AG08395 (cell line): ENCODE measurements at regions not wholly inside any gene's neighbourhood (a gene's known extent, or its start where the extent isn't known, plus 50 kb on each side); places are given as distances from the start of the nearest gene placed in this dataset.

ENCODE experiments used
- DNase-seq: peaks from one replicate; pipeline ENCODE4 v3.0.0; 2012; ENCODE audit warnings: mixed read lengths, low spot score

DNA sequence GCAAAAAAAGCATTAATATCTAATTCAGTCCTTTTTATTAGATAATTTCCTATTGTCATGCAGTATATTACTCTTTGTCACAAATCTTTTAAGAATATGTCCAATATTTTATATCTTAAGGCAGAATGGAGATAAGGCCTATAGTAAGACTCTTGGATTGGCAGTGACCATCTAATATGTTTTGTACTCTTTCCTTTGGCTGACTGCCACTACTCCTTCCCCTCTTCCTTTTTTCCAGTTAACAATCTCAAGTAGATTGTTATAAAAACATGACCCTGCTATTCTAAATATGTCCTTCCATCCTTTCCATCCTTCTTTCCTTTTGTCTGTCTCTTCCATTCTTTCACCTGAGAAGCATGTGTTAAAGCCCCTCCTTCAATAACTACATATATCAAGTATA lies 92.8 kb upstream of the TMEM168 start:
- no peak for DNase-seq

GRCh38 chr7:112882511-112882910 lies 92.3 kb upstream of the TMEM168 start:
- no peak for DNase-seq

DNA sequence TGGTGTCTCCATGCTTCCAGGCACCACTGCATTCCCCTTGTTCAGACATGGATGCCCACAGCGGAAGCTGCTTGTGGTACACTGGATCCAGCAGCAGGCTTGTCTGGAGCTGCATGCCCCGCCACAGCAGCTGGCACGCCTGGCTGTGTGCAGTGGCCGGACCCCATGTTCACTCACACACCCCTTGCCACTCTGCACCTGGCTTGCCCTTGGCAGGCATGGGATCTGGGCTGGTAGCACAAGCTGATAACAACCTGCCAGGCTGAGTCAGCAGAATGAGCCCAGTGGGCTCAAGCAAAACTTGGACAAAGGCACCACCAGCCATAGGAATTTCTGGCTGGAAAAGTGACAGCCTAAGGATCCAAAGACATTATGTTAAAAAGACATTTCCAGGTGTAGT lies 91.8 kb upstream of the TMEM168 start:
- DNase-seq: no peak

- no peak for DNase-seq
Observed at GRCh38 chr7:112880818-112881418, 90.7 kb upstream of the TMEM168 start.

DNA sequence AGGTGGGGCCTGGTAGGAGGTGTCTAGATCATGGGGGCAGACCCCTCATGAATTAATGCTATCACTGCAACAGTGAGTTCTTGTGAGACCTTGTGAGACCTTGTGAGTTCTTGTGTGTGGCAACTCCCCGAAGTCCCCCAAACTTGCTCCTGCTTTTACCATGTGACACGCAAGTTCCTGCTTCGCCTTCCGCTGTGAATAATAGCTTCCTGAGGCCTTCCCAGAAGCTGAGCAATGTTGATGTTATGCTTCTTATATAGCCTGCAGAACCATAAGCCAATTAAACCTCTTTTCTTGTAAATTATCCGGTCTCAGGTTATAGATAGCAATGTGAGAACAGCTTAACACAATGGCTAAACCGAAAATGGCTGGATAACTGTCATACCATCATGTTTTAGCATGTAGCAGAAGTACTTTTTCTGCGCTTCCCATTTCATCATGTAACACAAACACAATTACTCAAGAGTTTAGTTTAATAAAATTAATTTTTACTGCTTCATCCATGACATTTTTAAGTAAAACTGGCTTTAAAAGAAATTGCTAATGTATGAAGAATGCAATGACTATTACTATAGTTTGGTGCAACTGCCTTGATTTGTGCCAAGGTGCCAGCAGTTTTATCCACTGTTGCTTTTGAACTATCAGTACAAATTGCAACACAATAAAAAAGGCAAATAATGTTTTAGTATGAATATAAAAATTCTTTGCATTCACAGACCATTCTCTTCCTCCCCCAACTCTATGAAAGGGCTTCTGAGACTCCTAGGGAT lies 87.7 kb upstream of the TMEM168 start:
- DNase-seq: no peak

- DNase-seq: no peak
Observed at GRCh38 chr7:112876877-112877276, 86.7 kb upstream of the TMEM168 start.

- DNase-seq: no peak
Observed at GRCh38 chr7:112874909-112875308, 84.7 kb upstream of the TMEM168 start.

DNA sequence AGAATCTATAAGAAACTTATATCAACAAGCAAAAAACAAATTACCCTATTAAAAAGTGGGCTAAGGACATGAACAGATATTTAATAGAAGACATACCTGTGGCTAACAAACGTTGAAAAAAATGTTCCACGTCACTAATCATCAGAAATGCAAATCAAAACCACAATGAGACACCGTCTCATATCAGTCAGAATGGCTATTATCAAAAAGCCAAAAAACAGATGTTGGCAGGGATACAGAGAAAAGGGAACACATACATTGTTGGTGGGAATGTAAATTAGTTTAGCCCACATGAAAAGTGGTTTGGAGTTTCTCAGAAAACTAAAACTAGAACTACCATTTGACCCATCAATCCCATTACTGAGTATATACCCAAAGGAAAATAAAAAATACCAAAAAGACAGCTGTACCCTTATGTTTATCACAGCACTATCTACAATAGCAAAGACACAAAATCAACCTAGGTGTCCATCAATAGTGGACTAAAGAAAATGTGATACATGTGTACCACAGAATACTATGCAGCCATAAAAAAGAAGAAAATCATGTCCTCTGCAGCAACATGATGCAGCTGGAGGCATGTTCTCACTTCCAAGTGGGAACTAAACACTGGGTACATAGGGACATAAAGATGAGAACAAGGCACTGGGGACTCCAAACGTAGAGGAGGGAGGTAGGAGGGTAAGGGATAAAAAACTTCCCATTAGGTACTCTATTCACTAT lies 83.8 kb upstream of the TMEM168 start:
- no peak for DNase-seq

- DNase-seq: peak; percentile 47
Observed at GRCh38 chr7:112869111-112869774, 79.0 kb upstream of the TMEM168 start.

GRCh38 chr7:112868609-112869008 lies 78.4 kb upstream of the TMEM168 start:
- DNase-seq: no peak

GRCh38 chr7:112866424-112866823 lies 76.2 kb upstream of the TMEM168 start:
- DNase-seq: no peak

- DNase-seq: no peak
Observed at GRCh38 chr7:112864380-112864779, 74.2 kb upstream of the TMEM168 start.

GRCh38 chr7:112858838-112859237 lies 68.6 kb upstream of the TMEM168 start:
- DNase-seq: no peak

DNA sequence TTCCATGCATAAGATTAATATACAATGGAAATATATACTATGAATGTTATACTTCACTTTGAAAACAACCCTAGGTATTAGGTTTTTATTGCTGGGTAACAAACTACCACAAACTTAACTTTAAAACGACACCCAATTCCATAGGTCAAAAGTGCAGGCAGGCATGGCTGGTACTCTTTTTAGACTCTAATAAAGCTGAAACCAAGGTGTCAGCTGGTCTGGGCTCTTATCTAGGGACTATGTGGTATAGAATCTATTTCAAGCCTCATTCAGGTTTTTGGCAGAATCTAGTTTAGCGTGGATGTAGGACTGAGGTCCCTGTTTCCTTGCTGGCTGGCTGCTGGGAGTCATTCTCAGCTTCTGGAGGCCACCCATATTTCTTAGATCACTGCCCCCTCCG lies 65.0 kb upstream of the TMEM168 start:
- DNase-seq: no peak

DNA sequence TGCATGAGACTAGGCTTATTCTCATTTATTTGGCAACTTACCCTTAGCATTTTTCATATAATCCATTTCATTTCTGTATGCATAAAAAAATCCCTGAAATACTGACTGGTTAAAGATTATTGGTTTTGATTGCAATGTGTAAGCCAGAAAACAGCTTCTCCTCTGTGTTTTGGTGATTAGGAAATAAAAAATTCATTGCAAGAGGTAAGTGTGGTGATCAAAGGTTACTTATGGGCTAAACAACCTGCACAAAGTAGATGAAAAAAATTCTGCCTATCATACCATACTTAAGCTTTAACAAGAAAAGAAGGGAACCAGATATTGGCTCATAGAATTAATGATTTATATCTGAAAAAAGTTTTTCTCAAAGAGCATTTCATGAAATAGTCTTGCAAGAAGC lies 64.0 kb upstream of the TMEM168 start:
- no peak for DNase-seq

DNA sequence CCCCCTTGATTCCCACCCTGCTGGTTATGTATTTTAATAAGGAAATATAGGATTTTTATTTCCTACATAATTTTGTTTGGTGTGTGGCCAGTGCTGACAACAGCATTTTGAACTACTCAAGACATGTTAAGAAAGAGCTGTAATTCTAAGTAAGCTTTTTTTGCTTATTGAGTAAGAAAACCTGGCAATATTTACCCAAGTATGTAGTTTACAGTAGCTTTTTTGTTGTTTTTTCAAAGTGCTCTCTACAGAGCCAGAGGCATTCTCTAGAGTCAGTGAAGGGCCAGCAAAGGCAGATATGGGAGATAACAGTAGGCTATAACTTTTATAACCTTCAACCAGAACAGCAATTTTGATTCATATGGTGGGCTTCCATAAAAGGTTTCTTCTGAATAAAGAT lies 63.2 kb upstream of the TMEM168 start:
- DNase-seq: no peak

- DNase-seq: no peak
Observed at GRCh38 chr7:112843151-112843550, 53.0 kb upstream of the TMEM168 start.
